ENCODE measurements at regions not wholly inside any gene's neighbourhood (a gene's known extent, or its start where the extent isn't known, plus 50 kb on each side); places are given as distances from the start of the nearest gene placed in this dataset.

GRCh38 chr1:99152132-99152531, 112.2 kb upstream of the PLPPR4 start:
- DNase-seq: no peak

DNA sequence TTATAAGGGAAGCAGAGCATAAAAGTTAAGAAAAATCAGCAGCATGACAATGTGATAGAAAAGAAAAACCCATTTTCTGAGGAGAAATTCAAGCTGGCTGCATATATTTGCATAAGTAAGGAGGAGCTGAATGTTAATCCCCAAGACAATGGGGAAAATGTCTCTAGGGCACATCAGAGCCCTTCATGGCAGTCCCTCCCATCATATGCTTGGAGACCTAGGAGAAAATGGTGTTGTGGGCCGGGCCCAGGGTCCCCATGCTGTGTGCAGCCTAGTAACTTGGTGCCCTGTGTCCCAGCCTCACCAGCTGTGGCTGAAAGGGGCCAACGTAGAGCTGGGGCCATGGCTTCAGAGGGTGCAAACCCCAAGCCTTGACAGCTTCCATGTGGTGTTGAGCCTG, 100.6 kb upstream of the PLPPR4 start:
- DNase-seq: no peak

- DNase-seq: no peak
Measured at GRCh38 chr1:99170516-99170915, 93.8 kb upstream of the PLPPR4 start.

DNA sequence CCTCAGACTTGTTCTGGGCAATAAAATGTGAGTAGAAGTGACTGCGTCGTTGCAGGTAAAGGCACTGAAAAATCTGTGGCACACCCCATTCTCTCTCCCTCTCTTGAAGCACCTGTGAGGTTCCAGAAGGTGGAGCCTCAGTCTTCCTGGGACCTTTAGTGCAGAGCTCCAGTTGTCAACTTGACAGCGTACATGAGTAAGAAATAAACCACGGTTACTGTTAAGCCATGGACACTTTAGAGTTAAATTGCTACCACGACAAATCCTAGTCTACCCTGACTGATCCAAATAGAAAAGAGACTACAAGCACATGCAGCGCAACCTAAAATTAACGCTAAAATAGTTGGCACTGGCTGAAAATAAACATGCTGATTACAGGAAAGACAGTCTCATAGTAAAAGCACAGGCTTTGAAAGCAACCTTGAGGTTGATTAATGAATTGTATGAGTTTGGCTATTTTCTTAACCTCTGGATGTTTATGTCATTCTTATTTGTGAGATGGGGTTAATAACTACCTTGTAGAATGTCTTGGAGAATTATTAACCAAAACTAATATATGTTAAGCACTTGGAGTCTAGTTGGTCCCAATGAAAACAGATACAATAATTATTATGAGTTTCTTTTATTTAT, 93.0 kb upstream of the PLPPR4 start:
- DNase-seq: no peak

- DNase-seq: peak in 2 of 58 donors; percentile 6 to 19
Measured at GRCh38 chr1:99173282-99173681, 91.0 kb upstream of the PLPPR4 start.

GRCh38 chr1:99173900-99174299, 90.4 kb upstream of the PLPPR4 start:
- no peak for DNase-seq

GRCh38 chr1:99176753-99177152, 87.5 kb upstream of the PLPPR4 start:
- DNase-seq: no peak

GRCh38 chr1:99177465-99177864, 86.8 kb upstream of the PLPPR4 start:
- no peak for DNase-seq

DNA sequence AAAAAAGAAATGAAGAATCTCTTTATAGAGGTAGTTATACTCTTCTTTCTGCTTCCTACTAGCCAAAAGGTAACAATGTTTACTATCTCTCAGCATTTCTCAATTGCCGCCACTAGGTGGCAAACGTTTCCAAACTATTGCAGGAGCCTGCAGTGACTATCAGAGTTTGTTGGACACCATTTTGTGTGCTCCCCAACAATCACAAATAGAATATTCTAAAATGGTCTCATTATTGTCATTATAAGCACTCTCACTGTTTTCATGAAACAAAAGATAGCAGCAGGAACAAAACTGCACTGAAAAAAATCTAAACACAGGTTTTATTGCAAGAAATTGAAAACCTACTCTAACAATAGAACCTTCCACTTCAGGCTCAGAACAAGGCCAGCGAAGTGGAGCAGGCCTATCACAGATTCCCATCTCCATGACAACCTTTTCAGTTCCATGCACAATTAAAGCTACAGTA, 83.9 kb upstream of the PLPPR4 start:
- peak in 52 of 58 donors; percentile 1 to 86 (median 44) for DNase-seq

DNA sequence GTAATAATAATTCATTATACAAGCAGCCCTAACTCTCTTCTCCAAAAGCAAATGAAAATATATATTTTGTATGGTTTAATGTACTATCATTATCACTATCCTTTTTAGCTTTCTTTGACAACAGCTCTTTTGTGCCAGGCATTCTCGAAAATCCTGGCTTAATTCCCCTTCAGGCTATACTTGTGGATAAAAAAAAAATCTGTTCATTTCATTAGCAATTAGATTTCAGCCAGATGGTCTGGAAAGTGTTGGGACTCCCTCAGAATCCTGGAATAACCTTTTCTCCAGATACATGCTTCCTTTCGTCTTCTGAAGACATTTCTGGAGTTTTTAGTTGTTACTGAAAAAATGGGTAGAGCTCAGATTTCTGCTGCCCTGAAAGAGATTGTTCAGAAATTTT, 83.4 kb upstream of the PLPPR4 start:
- DNase-seq: no peak

DNA sequence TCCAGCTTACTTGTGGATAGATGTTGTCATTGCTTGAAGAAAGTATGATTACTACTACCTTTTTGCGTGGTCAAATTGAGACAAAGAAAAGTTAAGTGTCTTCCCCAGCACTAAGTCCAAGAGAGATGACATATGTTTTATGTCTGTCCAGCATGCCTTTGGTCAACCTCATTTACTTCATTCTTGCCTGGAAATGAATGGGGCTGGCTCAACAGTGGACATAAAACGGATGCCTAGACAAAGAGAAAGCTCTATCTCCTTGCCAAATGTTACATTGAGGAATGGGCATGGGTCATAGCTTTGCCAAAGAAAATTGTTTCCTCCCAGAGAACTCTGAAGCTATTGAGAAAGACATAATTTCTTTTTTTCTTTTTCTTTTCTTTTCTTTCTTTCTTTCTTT, 82.4 kb upstream of the PLPPR4 start:
- no peak for DNase-seq

GRCh38 chr1:99185196-99185595, 79.1 kb upstream of the PLPPR4 start:
- no peak for DNase-seq

GRCh38 chr1:99193431-99193830, 70.9 kb upstream of the PLPPR4 start:
- DNase-seq: no peak

DNA sequence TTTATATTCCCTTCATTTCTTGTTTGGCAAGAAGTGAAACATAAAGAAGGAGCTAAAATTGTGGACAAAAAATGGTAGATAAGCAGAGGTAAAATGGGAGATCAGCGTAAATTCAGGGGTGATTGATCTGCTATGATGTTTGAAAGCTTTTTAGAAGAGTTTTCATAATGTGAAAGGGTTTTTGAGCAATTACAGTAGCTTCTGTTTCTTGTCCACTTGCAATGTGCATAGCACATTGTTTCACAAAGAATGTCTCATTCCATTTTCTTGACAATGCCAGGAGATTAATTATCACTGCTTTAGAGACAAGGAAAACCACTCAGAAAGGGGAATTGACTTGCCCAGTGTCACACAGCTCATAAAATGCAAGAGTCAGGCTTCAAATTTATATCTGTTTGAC, 65.9 kb upstream of the PLPPR4 start:
- no peak for DNase-seq

- DNase-seq: no peak
Measured at GRCh38 chr1:99207216-99207615, 57.1 kb upstream of the PLPPR4 start.
